C4-2B (cell line): ENCODE measurements at regions not wholly inside any gene's neighbourhood (a gene's known extent, or its start where the extent isn't known, plus 50 kb on each side); places are given as distances from the start of the nearest gene placed in this dataset.

Experiments
- CTCF ChIP-seq: fragments of 450-650 bp; conservative IDR thresholded peaks from 2 replicates; pipeline ENCODE4 v1.5.1; 2017; ENCODE audit warnings: mild to moderate bottlenecking
- ZFX ChIP-seq: fragments of 450-650 bp; IDR thresholded peaks from 2 replicates; pipeline ENCODE4 v1.6.1; 2017

GRCh38 chr13:74696148-74696922 lies 562.1 kb upstream of the KLF12 start:
- TF ChIP-seq CTCF (no peak), ZFX (no peak)
